Activated T-cell treated with anti-CD3 and anti-CD28 coated beads for 1 hour (primary cell): ENCODE measurements at regions not wholly inside any gene's neighbourhood (a gene's known extent, or its start where the extent isn't known, plus 50 kb on each side); places are given as distances from the start of the nearest gene placed in this dataset.

Experiments used
- DNase-seq: peaks from one replicate; pipeline ENCODE4 v3.0.0-alpha.2; 2020; ENCODE audit warnings: low read depth

GRCh38 chr5:155978850-155979249 lies 348.1 kb upstream of the SGCD start:
- DNase-seq: no peak

DNA sequence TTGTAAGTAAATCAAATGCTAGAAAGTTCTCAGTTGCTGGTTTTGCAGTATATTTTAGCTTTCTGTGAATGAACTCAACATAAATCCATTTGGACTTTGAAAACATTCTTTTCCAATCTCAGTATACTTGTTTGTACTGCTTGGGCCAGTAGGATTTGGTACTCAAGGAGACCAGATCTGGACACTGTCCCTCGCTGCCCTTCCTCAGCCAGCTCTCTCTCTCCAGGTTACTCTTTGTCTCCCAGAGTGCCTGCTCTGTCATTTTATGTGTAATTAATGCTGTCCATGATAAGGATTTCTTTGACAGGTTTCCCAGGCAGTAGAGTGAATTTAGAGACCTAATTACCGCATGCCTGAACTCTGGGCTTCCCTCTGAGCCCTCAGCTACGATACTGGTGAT lies 344.6 kb upstream of the SGCD start:
- no peak for DNase-seq

DNA sequence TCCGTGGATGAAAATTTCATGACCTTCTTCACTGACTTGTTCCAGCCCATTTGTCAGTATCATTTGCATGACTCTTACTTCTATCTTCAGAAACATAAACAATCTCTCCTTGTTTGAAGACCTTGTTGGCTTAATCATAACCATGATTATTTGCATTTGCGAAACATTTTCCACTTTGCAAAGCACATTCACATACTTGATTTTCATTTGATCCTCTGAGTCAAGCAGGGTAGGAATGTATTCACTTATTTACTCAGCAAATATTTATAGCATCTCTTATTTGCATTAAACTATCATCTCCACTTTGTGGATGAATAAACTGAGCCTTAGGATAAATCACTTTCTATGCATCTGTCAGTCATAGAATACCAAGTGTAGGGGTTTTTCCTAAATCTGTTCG lies 343.0 kb upstream of the SGCD start:
- no peak for DNase-seq

- DNase-seq: no peak
These were observed 339.6 kb upstream of the SGCD start for GRCh38 chr5:155987265-155987810.

DNA sequence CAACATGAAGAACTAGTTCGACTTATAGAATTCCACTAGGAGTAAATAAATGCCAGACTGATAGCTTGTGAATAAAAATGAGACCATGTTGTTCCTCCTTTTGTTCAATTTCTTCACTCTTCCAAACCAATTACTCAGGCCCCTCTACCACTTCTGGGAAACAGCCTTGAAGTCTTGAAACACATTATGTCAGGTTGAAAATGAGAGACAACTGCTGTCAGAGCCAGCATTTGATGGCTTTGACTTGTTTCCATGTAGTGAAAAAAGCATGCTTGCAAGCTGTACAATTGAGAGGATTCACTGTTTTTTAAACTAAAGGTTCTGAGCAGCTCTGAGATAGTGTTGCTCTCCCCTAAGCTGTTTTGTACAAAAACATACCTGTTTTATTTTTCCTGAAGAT lies 337.1 kb upstream of the SGCD start:
- no peak for DNase-seq

- no peak for DNase-seq
These were observed 330.8 kb upstream of the SGCD start for GRCh38 chr5:155996123-155996522.

DNA sequence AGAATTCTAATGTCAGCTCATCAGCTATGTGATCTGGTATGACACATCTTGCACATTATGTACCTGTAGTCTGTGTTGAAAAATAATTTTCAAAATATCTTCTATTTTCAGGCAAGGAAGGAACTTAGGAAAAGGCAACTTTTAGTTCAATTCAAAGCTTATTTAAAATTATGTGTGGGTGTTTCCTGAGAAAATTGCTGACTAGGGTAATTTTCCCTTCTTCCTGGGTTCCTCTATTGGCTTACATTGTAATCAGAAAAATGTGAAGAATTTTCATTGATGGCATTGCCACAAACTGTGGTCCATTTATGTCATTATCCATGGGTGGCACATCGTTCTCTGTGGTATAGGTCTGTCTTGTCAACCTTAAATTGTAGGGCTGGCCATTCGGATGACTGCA lies 328.7 kb upstream of the SGCD start:
- no peak for DNase-seq

DNA sequence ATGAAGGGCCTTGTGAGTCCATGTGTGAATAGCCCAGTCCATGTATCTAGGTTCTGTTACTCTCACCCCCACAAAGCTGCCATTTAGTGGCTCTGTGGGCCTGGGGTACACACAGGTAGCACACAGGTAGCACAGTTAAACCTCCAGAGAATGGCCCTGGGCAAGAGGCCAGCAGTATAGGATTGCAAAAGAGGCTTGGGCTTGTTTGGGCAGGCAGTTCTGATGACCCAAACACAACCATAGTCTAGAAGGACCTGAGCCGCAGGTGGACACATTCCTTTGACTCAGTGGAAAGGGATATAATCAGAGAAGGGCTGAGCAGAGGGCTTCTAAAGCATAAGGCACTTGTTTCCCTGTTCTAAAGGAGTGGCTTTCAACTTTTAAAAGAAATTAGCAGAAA lies 326.8 kb upstream of the SGCD start:
- no peak for DNase-seq

GRCh38 chr5:156004754-156005153 lies 322.2 kb upstream of the SGCD start:
- no peak for DNase-seq

DNA sequence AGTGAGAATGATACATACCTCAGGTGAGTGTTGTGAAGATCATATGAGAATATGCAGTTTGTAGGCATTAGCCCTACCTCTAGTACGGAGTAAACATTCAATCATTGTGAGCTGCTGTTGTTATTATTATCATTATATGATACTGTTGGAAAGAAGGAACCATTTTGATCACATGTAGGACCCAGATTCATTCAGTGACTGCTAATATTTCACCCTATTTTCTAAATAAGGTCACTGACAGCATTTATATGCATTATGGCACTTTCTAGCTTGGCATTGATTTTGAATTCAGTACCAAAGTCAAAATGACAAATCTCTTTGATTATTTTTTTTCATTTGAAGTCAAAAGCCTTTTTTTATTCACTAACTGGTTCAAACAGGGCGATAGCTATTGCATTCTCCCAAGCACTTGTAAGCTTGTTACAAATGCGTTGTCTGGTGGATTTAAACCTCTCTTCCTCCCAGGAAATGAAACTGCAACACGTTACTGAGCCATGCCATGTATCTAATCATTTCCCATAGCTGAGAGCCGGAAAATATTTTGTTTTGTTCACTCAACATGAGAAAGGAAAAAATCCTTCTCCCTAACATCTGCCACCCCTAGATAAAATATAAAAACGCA lies 320.8 kb upstream of the SGCD start:
- no peak for DNase-seq

GRCh38 chr5:156008844-156009243 lies 318.1 kb upstream of the SGCD start:
- no peak for DNase-seq

- no peak for DNase-seq
These were observed 317.4 kb upstream of the SGCD start for GRCh38 chr5:156009583-156009982.

- no peak for DNase-seq
These were observed 311.8 kb upstream of the SGCD start for GRCh38 chr5:156015137-156015536.

DNA sequence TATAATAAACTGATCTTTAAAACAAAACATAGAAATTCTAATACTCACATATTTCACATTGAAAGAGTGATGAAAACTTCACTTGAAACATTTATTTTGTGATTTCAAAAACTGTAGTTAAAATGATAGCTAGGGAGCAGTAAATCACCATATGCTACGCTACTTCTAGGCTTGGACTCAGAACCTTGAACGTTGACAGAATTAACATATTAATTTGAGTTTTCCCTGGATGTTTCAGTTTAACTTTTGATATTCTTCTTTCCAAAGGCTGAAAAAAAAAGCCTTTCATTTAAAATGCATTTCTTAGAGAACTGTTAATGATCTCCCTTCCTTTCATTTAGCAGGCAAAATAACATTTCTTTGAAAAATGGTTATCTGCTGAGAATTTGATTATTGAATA lies 307.8 kb upstream of the SGCD start:
- DNase-seq: no peak

DNA sequence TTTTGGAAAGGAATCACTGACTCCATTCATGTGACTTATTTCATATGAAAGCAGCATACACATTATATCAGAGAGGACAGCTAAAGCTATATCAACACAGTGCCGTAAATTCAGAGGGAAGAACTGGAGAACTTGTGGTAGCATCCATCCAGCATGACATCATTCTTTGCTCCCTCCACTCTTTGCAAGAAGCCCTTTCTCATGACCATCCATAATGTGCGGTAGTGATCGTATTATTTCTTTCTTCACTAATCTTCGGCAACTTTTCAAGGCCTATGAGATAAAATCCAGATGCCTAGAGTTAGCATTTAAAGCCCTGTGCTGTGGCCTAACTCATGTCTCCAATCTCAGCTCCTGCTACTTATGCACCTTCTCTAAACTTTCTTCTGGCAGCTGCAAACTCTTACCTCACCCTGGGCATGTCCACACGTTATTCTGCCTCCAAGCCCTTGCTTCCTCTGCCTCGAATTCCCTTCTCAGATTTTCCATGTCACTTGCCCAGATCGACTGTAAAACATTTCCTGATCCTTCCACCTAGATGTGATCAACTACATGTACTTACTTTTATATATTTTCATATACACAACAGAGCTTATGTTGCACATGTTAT lies 307.3 kb upstream of the SGCD start:
- DNase-seq: no peak

GRCh38 chr5:156020647-156021046 lies 306.3 kb upstream of the SGCD start:
- no peak for DNase-seq

DNA sequence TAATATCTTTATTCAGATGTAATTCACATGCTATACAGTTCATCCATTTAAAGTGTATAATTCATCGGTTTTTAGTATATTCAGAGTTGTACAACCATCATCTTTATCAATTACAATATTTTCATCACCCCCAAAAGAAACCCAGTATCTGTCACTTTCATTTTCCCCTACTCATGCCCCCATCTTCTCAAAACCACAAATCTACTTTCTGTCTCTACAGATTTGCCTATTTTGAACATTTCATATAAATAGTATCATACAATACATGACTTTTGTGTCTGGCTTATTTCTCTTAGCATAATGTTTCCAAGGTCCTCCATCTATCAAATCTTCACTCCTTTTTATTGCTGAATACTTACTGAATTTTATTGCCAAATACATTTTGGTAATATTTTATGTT lies 305.1 kb upstream of the SGCD start:
- DNase-seq: no peak

- no peak for DNase-seq
These were observed 301.3 kb upstream of the SGCD start for GRCh38 chr5:156025656-156026055.

GRCh38 chr5:156031181-156031580 lies 295.8 kb upstream of the SGCD start:
- DNase-seq: no peak

GRCh38 chr5:156036640-156037039 lies 290.3 kb upstream of the SGCD start:
- no peak for DNase-seq

DNA sequence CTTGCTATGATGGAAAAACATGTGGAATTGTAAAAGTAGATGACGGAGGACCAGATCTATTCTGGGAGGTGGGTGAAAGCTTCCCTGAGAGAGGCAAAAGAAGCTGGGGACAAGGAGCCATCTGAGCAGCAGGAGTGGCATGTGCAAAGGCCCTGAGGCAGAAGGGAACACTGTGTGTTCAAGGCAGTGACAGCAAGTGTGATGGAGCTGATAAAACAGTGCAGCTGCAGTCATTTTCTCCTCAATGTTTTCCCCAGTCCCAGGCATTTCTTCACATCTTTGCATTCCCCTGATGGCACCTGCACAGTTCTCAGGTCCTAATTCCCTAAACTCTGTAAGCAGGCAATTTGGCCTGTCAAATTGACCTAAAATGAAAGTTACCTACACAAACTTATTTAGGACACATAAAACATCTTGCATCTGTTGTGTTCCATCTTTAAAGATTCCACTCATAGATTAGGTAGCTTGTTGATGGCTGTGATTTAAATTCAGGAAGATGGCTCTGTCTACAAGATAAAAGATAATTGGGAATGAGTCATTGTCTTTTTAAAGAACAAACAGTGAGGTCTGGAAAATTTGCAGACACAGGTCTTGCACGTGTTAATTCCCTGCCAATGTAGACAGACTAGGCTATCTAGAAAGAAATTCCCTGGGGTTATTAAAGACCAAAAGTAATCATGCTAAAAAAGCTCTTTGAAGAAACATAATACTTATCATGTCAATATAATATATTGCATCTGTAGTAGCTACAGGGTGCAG lies 289.6 kb upstream of the SGCD start:
- DNase-seq: no peak

GRCh38 chr5:156042726-156043125 lies 284.2 kb upstream of the SGCD start:
- DNase-seq: no peak

DNA sequence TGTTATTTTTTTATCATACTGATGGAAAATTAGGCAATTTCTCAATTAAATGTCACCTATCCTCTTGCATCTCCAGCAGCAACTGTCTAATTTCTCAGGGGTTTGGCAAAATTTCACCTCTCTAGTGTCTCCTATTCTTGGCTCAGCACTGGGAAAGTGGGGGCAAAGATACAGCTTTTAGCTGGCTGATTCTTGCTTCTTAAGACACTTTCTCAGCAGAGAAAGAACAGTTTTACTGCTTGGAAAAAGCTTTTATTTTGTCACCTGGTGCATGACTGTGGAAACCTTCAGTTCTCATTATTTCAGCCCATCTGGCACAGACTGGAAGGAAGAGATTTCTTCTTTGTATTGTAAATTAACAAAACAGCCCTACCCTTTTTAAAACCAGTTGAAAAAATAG lies 283.6 kb upstream of the SGCD start:
- no peak for DNase-seq
